T-helper 2 cell treated with Interferon-gamma antibody and Interleukin-4, amounts not matched to agents 5 μg/mL and 100 μg/mL, for 36 hours (primary cell): ENCODE measurements at regions not wholly inside any gene's neighbourhood (a gene's known extent, or its start where the extent isn't known, plus 50 kb on each side); places are given as distances from the start of the nearest gene placed in this dataset.

Experiments used
- DNase-seq: peaks from one replicate; pipeline ENCODE4 v3.0.0; 2021; ENCODE audit warnings: low spot score
- H3K27ac Mint-ChIP-seq: one replicate; pipeline ENCODE4 v1.8.0; 2021; ENCODE audit warnings: mild to moderate bottlenecking, mixed read lengths
- H3K27me3 Mint-ChIP-seq: one replicate; pipeline ENCODE4 v1.8.0; 2021; ENCODE audit warnings: low read depth, mixed read lengths
- H3K36me3 Mint-ChIP-seq: one replicate; pipeline ENCODE4 v1.8.0; 2021; ENCODE audit warnings: low read depth, mixed read lengths
- H3K4me1 Mint-ChIP-seq: one replicate; pipeline ENCODE4 v1.8.0; 2021; ENCODE audit warnings: low read depth, mixed read lengths
- H3K4me3 Mint-ChIP-seq: one replicate; pipeline ENCODE4 v1.8.0; 2022; ENCODE audit warnings: mild to moderate bottlenecking, moderate library complexity, mixed read lengths
- H3K9me3 Mint-ChIP-seq: one replicate; pipeline ENCODE4 v1.8.0; 2021; ENCODE audit warnings: mixed read lengths

DNA sequence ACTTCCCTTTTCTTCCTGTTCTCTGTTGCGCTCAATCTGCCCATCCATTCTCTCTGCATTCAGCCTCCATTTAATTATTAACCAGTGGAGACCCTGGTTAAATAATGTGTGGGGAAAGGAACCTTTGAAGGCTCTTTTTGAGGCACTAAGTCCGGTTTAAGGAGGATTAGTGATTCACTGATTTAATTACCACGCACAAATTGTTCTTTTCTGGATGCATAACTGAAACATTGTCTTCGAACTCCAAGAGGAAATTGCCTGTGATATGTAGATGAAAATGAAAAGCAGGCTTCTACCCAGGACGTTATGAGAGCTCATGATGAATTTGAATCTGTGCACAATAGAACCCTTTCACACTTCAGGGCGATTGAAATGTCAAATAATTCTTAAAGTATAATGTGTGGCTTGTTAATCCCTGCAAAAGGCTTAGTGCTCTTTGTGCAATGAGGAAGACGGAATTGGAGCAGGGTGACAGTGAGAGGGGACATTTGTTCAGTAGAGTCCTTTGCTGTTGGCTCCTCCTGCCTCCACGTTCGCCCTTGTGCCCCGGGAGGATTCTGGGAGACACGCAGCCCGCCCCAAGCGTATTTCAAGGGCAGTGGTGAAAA, 51.1 kb upstream of the ZNF236 start:
- Mint-ChIP-seq H3K4me1 (peaks cover 5% of the 10 kb centered on the region), H3K27ac (no peak overlapping the region), H3K36me3 (peaks cover 5% of the 10 kb centered on the region), H3K27me3 (peaks cover 17% of the 10 kb centered on the region), H3K4me3 (no peak overlapping the region), H3K9me3 (peaks cover 19% of the 10 kb centered on the region)
- DNase-seq, result no peak

DNA sequence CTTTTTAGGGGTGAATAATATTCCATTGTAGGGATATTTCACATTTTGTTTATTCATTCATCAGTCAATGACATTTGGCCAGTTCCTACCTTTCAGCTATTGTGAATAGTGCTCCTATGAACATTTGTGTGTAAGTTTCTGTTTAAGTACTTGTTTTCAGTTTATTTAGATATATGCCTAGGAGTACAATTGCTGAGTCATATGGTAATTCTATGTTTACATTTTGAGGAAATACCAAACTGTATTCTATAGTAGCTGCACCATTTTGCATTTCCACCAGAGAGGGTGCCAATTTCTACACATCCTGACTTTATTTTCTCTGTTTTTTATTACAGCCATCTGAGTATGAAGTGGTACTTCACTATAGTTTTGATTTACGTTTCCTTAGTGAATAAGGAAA, 54.4 kb upstream of the ZNF236 start:
- H3K9me3 Mint-ChIP-seq, result peaks cover 19% of the 10 kb centered on the region
- H3K27ac Mint-ChIP-seq, result no peak overlapping the region
- peaks cover 15% of the 10 kb centered on the region for H3K4me1 Mint-ChIP-seq
- DNase-seq, result no peak
- H3K36me3 Mint-ChIP-seq, result peaks cover 5% of the 10 kb centered on the region
- H3K27me3 Mint-ChIP-seq, result peaks cover 20% of the 10 kb centered on the region
- no peak overlapping the region for H3K4me3 Mint-ChIP-seq

DNA sequence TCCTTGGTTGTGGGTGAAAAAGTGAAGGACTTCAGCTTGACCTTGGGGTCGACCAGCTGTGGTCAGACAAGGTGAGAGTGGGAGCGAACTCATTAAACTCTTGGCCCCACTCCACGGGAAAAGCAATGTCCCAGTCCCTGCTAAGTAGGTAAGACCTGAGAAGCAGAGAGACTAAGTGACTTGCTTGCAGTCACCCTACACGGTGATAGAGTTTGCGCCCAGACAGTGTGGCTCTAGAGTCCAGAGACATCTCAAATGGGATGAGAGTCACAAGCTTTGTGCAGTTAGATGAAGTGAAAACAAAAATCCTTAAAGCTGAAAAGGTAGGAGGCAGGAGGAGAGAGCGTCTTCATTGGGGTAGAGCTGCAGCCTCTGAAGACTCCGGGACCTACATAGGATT, 55.9 kb upstream of the ZNF236 start:
- H3K27ac Mint-ChIP-seq, result no peak overlapping the region
- no peak overlapping the region for H3K4me3 Mint-ChIP-seq
- peaks cover 14% of the 10 kb centered on the region for H3K27me3 Mint-ChIP-seq
- DNase-seq, result no peak
- peaks cover 25% of the 10 kb centered on the region for H3K9me3 Mint-ChIP-seq
- peaks cover 5% of the 10 kb centered on the region for H3K36me3 Mint-ChIP-seq
- peaks cover 25% of the 10 kb centered on the region for H3K4me1 Mint-ChIP-seq

DNA sequence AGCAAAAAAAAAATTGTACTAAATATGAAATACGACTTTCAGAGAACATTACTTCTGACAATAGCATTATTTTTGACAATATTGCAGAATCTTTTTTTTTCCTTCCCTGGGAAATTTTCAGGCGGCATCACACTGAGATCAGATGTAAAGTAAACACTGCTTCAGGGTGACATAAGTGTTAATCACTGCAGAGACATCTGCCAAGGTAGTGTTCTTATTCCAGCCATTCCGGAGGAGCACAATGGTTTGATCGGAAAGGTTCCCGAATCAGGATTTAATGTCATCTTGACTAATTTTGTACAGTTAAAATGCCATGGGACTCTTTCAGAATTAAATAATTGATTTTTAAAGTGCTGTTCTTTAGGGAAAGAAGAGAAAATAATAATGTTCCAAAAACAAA, 56.7 kb upstream of the ZNF236 start:
- Mint-ChIP-seq H3K27me3 (peaks cover 10% of the 10 kb centered on the region), H3K9me3 (peaks cover 25% of the 10 kb centered on the region), H3K27ac (no peak overlapping the region), H3K4me3 (no peak overlapping the region), H3K4me1 (peaks cover 27% of the 10 kb centered on the region), H3K36me3 (peaks cover 5% of the 10 kb centered on the region)
- DNase-seq, result no peak

DNA sequence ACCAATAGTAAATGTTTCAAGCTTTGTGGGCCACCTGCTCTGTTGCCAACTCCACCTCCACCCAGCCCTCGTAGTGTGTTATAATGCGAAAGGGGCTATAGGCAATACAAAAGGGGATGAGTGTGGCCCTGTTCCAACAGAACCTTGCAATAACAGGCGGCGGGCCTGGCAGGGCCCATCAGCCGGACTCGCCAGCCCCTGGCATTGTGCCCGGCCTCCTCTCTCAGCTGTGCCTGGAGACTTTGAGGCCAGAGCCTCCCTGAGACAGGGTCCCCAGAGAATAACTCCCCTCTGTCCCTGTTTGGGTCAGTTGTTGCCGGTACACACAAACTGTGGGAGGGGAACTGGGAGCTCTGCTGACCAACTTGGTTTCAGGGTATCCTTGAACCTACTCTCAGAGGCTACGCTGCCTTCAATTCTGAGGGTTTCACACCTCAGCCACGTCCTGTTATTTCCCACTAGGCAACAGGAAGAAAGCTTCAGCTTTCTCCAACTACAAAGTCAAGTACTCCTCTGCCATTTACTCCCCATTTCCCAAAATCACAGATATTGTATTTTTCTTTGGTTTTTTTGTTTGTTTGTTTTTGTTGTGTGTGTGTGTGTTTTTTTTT, 58.0 kb upstream of the ZNF236 start:
- peaks cover 27% of the 10 kb centered on the region for H3K4me1 Mint-ChIP-seq
- peaks cover 25% of the 10 kb centered on the region for H3K9me3 Mint-ChIP-seq
- no peak overlapping the region for H3K27ac Mint-ChIP-seq
- H3K36me3 Mint-ChIP-seq, result peaks cover 5% of the 10 kb centered on the region
- H3K27me3 Mint-ChIP-seq, result peaks cover 10% of the 10 kb centered on the region
- no peak for DNase-seq
- H3K4me3 Mint-ChIP-seq, result peak overlapping the region; percentile 31

DNA sequence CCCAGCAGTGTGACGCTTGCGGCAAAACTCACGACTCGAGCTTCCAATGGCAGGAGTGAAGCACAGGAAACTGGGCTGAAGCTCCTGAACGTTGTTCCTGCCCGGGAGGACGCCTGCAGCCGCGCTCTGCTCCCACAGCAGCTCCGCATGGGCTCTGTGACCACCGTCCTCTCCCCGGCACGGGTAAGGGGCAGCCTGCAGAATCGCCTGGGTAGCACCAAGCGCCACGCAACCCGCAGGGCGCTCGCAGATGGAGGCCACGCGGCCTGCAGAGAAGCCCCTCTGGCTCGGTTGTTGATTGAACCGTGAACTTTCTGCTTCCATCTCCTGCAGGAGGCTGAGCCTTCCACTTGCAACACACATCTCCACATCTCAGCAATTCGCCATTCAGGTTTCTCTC, 63.3 kb upstream of the ZNF236 start:
- peaks cover 14% of the 10 kb centered on the region for H3K4me1 Mint-ChIP-seq
- H3K4me3 Mint-ChIP-seq, result no peak overlapping the region
- no peak overlapping the region for H3K27ac Mint-ChIP-seq
- H3K27me3 Mint-ChIP-seq, result peaks cover 7% of the 10 kb centered on the region
- no peak for DNase-seq
- H3K9me3 Mint-ChIP-seq, result peaks cover 6% of the 10 kb centered on the region
- no peaks in the 10 kb centered on the region for H3K36me3 Mint-ChIP-seq

DNA sequence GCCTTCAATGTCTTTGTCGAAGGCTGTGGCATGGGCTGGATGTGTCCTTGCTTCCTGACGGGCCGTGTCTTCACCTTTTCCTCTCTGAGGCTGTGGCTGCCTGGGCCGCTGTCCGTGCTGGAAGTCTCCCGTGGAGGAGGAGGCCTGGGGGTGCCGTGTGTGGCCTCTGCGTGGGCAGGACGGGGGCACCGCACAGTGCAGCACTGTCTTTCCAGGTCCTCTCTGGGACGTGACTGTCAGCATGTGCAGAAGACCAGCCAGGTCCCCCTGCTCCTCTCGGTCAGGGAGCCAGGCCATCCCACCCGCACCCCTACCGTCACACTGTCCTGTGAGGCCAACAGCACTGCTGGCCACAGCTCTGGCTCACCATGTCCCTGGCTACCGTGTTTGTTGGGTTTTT, 64.4 kb upstream of the ZNF236 start:
- no peak overlapping the region for H3K4me3 Mint-ChIP-seq
- no peaks in the 10 kb centered on the region for H3K36me3 Mint-ChIP-seq
- peaks cover 5% of the 10 kb centered on the region for H3K27me3 Mint-ChIP-seq
- no peak overlapping the region for H3K27ac Mint-ChIP-seq
- peaks cover 12% of the 10 kb centered on the region for H3K4me1 Mint-ChIP-seq
- H3K9me3 Mint-ChIP-seq, result peaks cover 8% of the 10 kb centered on the region
- DNase-seq, result no peak

DNA sequence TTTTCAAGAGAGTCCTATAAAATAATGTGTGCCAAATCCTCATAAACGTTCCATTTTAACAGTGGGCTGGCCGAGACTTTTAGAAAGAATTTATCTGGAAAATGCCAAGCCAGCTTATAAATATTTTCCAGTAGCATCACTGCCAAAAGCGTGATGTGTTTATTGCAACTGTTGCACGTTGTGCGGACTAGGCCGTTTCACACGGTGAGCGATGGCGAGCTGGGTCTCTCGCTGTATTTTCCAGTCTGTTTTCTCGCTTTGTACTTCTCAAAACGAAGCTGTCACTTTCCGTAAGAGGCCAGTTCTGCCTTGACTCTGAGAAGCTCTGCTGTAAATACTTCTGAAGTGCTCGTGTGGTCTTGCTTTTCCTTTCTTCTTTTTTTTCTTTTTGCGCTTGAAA, 65.0 kb upstream of the ZNF236 start:
- no peak overlapping the region for H3K27ac Mint-ChIP-seq
- H3K4me3 Mint-ChIP-seq, result no peak overlapping the region
- H3K4me1 Mint-ChIP-seq, result peaks cover 11% of the 10 kb centered on the region
- no peaks in the 10 kb centered on the region for H3K36me3 Mint-ChIP-seq
- no peak for DNase-seq
- peaks cover 11% of the 10 kb centered on the region for H3K9me3 Mint-ChIP-seq
- peaks cover 5% of the 10 kb centered on the region for H3K27me3 Mint-ChIP-seq

DNA sequence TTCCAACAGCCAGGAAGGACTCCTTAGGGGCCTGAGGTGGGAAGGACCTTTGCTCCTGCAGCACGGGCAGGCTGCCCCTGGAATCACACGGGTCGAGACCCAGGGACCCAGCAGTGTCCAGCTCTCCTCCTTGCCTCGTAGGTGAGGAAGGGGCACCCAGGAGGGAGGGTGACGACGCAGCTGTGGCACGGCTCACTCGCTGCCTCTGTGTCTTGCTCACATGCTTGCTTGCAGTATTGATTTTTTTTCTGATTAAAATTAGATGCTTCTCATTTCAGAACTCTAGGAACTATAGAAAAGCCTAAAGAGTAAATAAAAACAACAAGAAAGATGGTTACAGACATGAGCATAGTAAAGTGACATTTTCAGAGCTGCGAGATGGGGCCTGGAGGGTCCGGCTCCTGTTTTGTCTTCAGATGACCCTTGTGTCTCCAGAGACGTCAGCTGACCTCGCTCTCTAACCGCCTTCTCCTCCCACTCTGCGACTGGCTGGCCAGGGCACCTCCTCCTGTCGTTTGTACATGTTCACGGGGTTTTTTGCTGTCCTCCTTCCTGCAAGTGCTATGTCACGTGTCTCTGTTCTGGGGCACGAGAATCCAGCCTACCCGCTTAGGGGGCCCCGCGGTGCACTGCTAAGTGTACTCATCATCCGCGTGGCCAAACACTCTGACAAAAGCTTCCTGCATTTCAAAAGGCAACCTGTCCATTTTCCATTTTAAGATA, 65.7 kb upstream of the ZNF236 start:
- Mint-ChIP-seq H3K27me3 (peaks cover 5% of the 10 kb centered on the region), H3K9me3 (peaks cover 11% of the 10 kb centered on the region), H3K4me3 (no peak overlapping the region), H3K4me1 (peaks cover 5% of the 10 kb centered on the region), H3K27ac (no peak overlapping the region), H3K36me3 (no peaks in the 10 kb centered on the region)
- no peak for DNase-seq

DNA sequence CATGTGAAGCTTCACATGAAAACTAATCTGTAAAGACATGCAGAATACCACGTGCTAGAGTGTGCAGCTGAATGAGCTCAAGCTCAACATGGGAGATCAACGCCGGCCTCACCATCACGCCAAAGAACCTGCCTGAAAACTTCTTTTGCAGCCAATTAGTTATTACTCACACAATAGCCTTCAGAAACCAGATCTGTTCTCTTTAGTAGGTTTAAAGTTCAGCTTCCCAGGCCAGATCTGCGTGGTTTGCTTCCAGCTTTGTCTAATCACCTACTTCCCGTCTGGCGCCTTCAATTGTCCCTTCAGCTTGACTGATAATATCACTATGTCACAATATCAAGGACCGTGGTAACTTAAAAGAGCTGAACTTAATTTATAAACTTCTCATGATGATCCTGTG, 68.0 kb upstream of the ZNF236 start:
- H3K27ac Mint-ChIP-seq, result no peak overlapping the region
- DNase-seq, result no peak
- no peak overlapping the region for H3K4me3 Mint-ChIP-seq
- H3K4me1 Mint-ChIP-seq, result no peaks in the 10 kb centered on the region
- H3K36me3 Mint-ChIP-seq, result peaks cover 2% of the 10 kb centered on the region
- peaks cover 5% of the 10 kb centered on the region for H3K27me3 Mint-ChIP-seq
- peaks cover 20% of the 10 kb centered on the region for H3K9me3 Mint-ChIP-seq

DNA sequence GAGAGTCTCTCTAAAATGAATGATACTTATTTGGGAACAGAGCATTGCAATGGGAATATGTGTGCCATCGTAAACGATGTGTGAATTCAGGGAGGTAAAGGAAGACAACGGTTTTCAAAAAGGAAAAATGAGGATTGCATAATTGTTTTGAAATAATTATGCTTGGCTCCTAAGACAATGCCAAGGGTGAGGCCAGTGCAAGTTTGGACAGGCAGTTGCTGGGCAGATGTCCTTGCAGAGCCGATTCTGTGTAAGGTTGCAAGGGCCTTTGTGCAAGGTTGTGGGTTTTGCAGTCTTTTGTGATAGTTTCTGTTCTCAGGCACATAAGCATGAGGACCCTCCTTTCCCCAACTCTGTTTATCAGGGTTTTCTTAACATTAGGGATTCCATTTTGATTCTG, 70.0 kb upstream of the ZNF236 start:
- Mint-ChIP-seq H3K9me3 (peaks cover 34% of the 10 kb centered on the region), H3K36me3 (peaks cover 7% of the 10 kb centered on the region), H3K4me3 (no peak overlapping the region), H3K4me1 (no peaks in the 10 kb centered on the region), H3K27ac (no peak overlapping the region), H3K27me3 (peaks cover 7% of the 10 kb centered on the region)
- DNase-seq, result no peak

DNA sequence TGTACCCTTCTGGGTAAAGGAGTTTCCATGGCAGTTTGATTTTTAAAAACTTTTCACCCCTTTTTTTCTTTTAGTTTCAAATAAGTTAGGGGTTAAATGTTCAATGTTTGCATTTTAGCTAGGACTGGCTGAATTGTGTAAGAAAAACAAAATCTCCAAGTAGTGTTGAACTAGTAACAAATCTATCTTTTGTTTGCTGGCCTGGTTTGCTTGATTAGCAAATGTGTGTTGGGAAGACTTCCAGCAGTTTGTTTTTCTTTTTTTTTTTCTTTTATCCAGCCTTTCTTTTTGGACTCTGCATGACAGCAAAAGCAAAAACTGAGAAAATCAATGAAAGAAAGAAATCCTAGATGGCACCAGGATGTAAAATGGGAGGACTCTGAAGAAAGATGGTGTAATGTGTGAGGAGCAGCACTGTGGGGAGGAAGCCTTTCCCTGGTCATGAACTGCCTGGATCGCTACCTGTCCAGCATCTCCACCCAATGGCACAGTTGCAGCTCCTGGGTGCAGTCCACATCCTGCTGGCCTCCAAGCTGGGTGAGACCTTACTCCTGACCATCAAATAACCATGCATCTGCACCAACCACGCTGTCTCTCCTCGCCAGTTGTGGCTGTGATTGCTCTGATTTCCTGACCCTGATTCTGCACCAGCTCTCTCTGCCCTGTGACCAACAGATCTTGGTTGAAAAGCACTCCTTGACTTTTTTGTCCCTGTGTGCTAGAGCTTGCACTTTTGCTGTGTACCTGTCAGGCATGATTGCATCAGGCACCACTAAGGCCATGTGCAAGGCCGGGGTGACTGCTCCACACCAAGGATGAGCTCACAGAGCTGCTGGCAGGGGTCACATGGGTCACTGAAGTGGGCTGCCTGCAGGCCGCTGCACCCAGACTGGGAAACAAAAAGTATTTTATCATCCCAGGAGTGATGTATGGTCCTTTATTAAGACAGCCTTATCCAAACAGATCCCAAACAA, 71.2 kb upstream of the ZNF236 start:
- Mint-ChIP-seq H3K27ac (no peak overlapping the region), H3K9me3 (peaks cover 34% of the 10 kb centered on the region), H3K27me3 (peaks cover 11% of the 10 kb centered on the region)

DNA sequence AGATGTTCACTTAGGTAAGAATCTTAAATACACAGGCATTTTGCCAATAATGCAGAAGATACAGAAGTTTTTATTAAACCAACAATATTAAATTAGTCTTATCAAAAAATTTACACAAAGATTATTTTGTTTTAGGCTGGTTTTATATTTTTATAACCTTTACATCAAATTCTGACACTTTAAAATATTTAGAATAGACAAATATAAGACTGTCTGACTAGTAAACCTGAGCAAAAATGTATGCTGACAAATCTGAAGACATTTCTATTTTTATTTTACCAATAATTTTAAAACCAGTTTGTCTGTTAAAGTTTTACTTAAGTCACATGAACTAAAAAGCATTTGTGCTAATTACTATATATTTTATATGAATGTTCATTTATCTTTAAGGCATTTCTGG, 72.1 kb upstream of the ZNF236 start:
- no peak overlapping the region for H3K4me3 Mint-ChIP-seq
- H3K27me3 Mint-ChIP-seq, result peaks cover 13% of the 10 kb centered on the region
- H3K4me1 Mint-ChIP-seq, result no peaks in the 10 kb centered on the region
- H3K27ac Mint-ChIP-seq, result no peak overlapping the region
- no peak for DNase-seq
- peaks cover 7% of the 10 kb centered on the region for H3K36me3 Mint-ChIP-seq
- H3K9me3 Mint-ChIP-seq, result peaks cover 34% of the 10 kb centered on the region

More for the DNA sequence above, 71.2 kb upstream of the ZNF236 start:
- no peak for DNase-seq
- Mint-ChIP-seq H3K36me3 (peaks cover 7% of the 10 kb centered on the region), H3K4me3 (no peak overlapping the region), H3K4me1 (no peaks in the 10 kb centered on the region)

DNA sequence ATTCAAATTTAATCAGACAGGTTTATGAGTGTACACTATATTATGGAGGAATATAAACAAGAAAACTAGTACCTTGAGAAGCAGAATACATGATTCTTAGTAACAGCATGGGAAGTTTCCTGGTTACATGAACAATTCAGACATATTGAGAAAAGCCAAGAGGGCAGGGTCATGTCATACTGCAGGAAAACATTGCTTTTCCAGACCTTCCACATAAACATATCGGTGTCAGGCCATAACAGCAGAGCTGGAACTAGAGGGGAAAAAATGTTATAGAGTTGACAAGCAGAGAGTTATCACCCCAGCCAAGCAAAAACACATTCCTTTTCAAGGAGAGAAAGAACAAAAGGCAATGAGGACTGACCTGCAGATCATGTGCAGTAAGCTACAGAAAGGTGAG, 74.7 kb upstream of the ZNF236 start:
- peaks cover 7% of the 10 kb centered on the region for H3K36me3 Mint-ChIP-seq
- no peak overlapping the region for H3K27ac Mint-ChIP-seq
- peaks cover 14% of the 10 kb centered on the region for H3K27me3 Mint-ChIP-seq
- no peaks in the 10 kb centered on the region for H3K4me1 Mint-ChIP-seq
- peaks cover 31% of the 10 kb centered on the region for H3K9me3 Mint-ChIP-seq
- no peak for DNase-seq
- no peak overlapping the region for H3K4me3 Mint-ChIP-seq
